Loucy (cell line): ENCODE measurements at regions not wholly inside any gene's neighbourhood (a gene's known extent, or its start where the extent isn't known, plus 50 kb on each side); places are given as distances from the start of the nearest gene placed in this dataset.

Source experiments
- CTCF ChIP-seq: fragments of 200-600 bp; sonication (generic); conservative IDR thresholded peaks from 2 replicates; pipeline ENCODE4 v1.5.1; 2014; ENCODE audit warnings: mild to moderate bottlenecking, antibody characterized with exemption, low read length
- EZH2phosphoT487 ChIP-seq: fragments of 200-600 bp; IDR thresholded peaks from 2 replicates; pipeline ENCODE4 v1.6.1; 2018; ENCODE audit warnings: antibody characterized with exemption, mild to moderate bottlenecking, moderate library complexity, borderline replicate concordance

DNA sequence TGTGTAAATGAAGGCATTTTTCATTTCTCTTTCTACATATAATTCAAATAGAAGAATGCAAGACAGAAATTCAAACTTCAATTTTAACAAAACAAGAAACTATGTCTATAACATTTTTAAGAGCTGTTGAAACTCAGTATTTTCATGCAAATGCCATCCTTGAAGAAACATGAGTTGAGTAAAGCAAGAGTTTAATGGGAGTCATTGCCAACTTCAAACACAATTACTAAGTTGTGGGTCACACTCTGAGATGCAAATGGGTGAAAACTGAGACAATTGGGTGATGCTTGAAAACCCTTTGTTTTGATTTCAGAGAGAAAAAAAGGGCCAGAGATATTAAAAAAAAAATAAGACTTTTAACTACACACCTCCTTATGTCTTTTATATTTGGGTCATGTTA, 865.9 kb downstream of the FAT4 start:
- TF ChIP-seq CTCF (no peak), EZH2phosphoT487 (no peak)
